PC-3 (cell line): ENCODE measurements at regions not wholly inside any gene's neighbourhood (a gene's known extent, or its start where the extent isn't known, plus 50 kb on each side); places are given as distances from the start of the nearest gene placed in this dataset.

Experiments used
- CTCF ChIP-seq: fragments of 300-600 bp; sonication (generic); conservative IDR thresholded peaks from 2 replicates; pipeline ENCODE4 v1.5.1; 2017; ENCODE audit warnings: antibody characterized with exemption, low read depth, mild to moderate bottlenecking, low read length
- EZH2 ChIP-seq: fragments of 300-600 bp; sonication (generic); IDR thresholded peaks from one replicate; pipeline ENCODE4 v1.6.1; 2017; ENCODE audit warnings: antibody characterized with exemption, mild to moderate bottlenecking, low read length; ENCODE audit not compliant: unreplicated experiment
- EZH2phosphoT487 ChIP-seq: fragments of 300-600 bp; sonication (generic); IDR thresholded peaks from 2 replicates; pipeline ENCODE4 v1.6.1; 2018; ENCODE audit warnings: mild to moderate bottlenecking, antibody characterized with exemption, low read length, borderline replicate concordance

GRCh38 chrX:82756272-82756671, 751.8 kb upstream of the POU3F4 start:
- TF ChIP-seq CTCF (no peak), EZH2 (no peak), EZH2phosphoT487 (no peak)
